HL-60/S4 (cell line): ENCODE measurements at regions not wholly inside any gene's neighbourhood (a gene's known extent, or its start where the extent isn't known, plus 50 kb on each side); places are given as distances from the start of the nearest gene placed in this dataset.

ENCODE experiments used
- in situ Hi-C: fragments of 300-500 bp; cut with MboI; formaldehyde crosslinking; loops from 2 replicates; pipeline ENCODE4 v1.14.3; 2022; ENCODE audit warnings: low sequenced_read_pairs

GRCh38 chr10:124266468-124267230 lies 152.1 kb downstream of the OAT start:
- in situ Hi-C loops: loop anchor here (10.0 kb wide), 1 partner anchor 118 kb away; no protein-coding TSS in a partner anchor

- in situ Hi-C loops: loop anchor here (10.0 kb wide), 1 partner anchor 119 kb away; no protein-coding TSS in a partner anchor
These were observed 152.8 kb downstream of the OAT start for GRCh38 chr10:124265776-124266467.

DNA sequence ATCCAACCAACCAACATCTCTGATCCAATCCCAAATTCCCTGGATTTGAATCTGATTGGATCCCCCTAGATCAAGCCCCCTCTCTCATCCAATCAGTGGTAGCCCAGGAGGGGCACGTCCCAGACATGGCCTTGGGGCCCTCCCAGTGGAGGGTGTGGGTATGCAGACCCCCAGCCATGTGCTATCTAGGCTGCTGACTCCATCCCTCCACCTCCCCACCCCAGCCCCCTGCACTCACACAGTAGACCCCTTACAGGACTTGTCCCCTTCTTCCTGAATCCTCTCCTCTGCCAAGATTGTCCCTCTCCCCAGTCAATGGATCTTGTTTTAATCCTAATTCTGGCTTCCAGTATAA lies 153.4 kb downstream of the OAT start:
- in situ Hi-C loops: loop anchor here (10.0 kb wide), 1 partner anchor 119 kb away; no protein-coding TSS in a partner anchor

- in situ Hi-C loops: loop anchor here (10.0 kb wide), 1 partner anchor 120 kb away; no protein-coding TSS in a partner anchor
These were observed 153.9 kb downstream of the OAT start for GRCh38 chr10:124264711-124265390.

- in situ Hi-C loops: loop anchor here (10.0 kb wide), 1 partner anchor 121 kb away; no protein-coding TSS in a partner anchor
These were observed 154.5 kb downstream of the OAT start for GRCh38 chr10:124264271-124264670.

- in situ Hi-C loops: loop anchor here (10.0 kb wide), 1 partner anchor 121 kb away; no protein-coding TSS in a partner anchor
These were observed 155.0 kb downstream of the OAT start for GRCh38 chr10:124263726-124264125.

DNA sequence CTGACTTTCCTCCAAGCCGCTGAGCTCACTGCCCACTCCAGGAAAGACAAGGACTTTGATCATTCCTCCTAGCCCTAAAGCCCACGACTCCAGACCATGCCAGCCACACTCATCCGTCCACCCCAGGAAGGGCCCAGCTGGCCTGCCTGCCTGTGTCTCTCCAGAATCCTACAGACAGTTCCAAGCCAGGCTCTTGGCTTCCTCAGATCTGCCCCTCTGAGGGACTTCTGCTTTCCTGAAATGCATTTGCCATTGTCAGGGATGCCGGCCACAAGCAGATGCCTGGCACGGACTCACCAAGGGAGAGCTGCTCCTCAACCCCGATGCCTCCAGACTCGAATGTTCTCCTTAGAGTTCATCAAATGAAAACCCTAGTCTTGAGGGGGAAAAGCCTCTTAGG lies 155.8 kb downstream of the OAT start:
- in situ Hi-C loops: loop anchor here (10.0 kb wide), 1 partner anchor 122 kb away; no protein-coding TSS in a partner anchor

GRCh38 chr10:124262234-124262865 lies 156.4 kb downstream of the OAT start:
- in situ Hi-C loops: loop anchor here (10.0 kb wide), 1 partner anchor 122 kb away; no protein-coding TSS in a partner anchor

DNA sequence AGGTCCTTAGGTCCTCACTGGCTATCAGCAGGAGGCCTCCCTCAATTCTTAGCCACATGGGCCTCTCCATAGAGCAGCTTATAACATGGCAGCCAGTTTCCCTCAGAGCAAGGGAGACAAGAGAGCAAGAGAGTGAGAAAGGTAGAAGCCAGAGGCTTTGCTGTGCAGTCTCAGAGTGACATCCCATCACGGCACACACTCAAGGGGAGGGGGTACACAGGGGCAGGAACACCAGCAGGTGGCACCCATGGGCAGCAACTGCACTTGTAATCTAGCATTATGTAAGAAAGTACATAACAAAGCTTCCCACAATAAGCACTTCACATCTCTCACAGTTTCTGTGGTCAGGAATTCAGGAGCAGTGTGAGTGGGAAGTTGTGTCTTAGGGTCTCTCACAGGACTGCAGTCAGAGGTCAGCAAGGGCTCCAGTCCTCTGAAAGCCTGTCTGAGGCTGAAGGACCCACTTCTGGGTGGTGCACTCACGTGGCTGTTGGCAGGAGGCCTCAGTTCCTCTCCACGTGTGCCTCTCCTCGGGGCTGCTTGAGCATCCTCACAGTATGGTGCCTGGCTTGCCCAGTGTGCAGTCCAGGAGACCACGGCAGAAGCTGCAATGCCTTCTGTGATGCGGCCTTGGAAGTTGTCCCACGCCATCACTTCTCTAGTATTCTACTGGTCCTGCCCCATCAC lies 159.4 kb downstream of the OAT start:
- in situ Hi-C loops: no loop called here

DNA sequence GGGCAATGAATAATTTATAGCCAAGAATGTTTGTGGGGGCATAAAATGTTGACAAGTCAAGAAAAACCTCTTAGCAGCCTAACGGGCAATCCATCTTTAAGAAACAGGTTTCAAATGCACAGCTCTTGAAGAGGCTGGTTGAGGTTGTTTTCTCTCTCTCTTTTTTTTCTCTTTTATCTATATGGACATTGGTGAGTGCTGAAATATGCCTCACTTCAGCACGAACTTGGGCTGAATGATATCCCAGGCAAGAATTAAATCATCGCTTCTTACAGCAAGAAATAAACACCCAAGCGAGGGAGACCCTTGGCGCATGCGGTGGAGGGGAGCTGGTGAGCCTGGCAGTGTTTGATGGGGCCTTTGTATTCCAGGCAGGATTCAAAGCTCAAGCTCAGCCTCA lies 160.9 kb downstream of the OAT start:
- in situ Hi-C loops: no loop called here

GRCh38 chr10:124256151-124256550 lies 162.6 kb downstream of the OAT start:
- in situ Hi-C loops: no loop called here

- in situ Hi-C loops: no loop called here
These were observed 162.2 kb upstream of the CHST15 start for GRCh38 chr10:124255556-124255955.

DNA sequence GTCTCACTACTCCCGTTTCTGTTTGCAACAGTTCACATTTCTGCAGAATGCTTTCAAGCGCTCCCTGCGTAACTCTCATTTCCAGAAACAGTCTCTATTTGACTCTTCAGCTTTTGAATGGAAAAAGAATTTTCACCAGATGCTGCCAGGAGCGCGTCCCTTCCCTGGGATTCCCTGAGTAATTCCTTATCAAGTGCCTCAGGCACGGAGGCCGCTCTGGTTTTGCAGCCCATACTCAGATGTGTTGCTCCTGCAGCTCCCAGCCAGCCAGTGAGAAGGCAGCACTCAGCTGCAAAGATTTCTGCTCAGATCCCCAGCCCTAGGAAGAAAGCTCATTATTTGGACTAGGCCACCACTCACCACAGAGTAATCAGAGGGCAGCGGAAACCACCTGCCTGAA lies 161.1 kb upstream of the CHST15 start:
- in situ Hi-C loops: no loop called here

DNA sequence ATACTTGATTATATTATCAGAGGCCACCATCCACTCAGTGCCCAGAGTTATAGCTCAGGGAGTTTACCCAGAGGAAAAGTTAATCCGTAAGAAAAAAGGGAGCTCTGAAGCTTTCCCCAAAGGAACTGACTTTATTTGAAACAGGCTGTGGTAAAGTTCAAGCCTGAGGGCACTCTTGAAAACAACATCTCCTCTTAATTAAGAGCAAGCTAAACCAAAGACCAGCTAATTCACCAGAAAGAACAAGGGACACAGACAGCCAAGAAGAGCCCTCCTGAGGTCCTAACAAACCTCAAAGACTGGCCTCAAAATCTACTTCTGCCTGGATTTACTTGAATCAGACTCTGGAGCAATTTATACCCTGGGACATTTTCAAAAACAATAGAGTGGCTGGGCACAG lies 159.6 kb upstream of the CHST15 start:
- in situ Hi-C loops: no loop called here

GRCh38 chr10:124252097-124252715 lies 158.8 kb upstream of the CHST15 start:
- in situ Hi-C loops: no loop called here

- in situ Hi-C loops: no loop called here
These were observed 158.1 kb upstream of the CHST15 start for GRCh38 chr10:124251317-124252065.

- in situ Hi-C loops: no loop called here
These were observed 157.1 kb upstream of the CHST15 start for GRCh38 chr10:124250506-124250905.

DNA sequence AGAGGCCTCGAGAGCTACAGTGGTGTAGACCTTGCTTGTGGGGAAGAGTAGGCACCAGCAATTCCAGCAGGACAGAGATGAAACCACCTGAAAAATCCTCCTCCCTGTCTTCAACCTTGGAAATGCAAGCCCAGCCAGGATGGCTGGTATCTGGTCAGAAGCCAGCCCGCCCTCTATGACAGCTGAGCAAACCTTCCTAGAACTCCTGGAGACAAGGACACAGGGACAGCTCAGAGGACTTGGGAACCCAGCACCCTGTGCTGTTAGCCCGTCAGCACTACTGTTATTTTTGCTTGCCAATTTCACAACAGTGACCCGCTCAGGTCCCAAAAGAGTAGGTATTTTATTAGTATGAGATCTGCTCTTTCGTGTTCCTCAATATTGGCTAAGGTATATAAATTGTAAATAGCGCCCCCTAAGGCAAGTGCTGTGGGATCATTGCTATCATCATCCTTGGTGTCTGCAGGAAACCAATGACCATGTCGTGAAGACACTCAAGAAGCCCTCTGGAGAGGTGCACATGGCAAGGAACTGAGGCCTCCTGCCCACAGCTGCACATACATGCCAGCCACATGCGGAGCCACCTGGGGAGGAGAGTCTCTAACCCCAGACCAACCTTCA lies 156.5 kb upstream of the CHST15 start:
- in situ Hi-C loops: no loop called here

GRCh38 chr10:124249196-124249595 lies 155.8 kb upstream of the CHST15 start:
- in situ Hi-C loops: no loop called here
